Ramos (cell line): ENCODE measurements at regions not wholly inside any gene's neighbourhood (a gene's known extent, or its start where the extent isn't known, plus 50 kb on each side); places are given as distances from the start of the nearest gene placed in this dataset.
"Not testable (repeated sequence)": the region's sequence is repeated elsewhere in the genome, so short reads cannot be mapped to it uniquely, and the experiment has no call there.

ENCODE experiments used
- in situ Hi-C: fragments of 300-500 bp; cut with MboI; formaldehyde crosslinking; loops from one replicate; pipeline ENCODE4 v1.14.3; 2022; ENCODE audit warnings: low sequenced_read_pairs; ENCODE audit not compliant: unreplicated experiment

GRCh38 chr5:60448600-60448999 lies 251.4 kb downstream of the DEPDC1B start:
- in situ Hi-C loops, result no loop called here

GRCh38 chr5:60447488-60447920 lies 252.5 kb downstream of the DEPDC1B start:
- in situ Hi-C loops, result no loop called here

GRCh38 chr5:60446917-60447316 lies 253.0 kb downstream of the DEPDC1B start:
- in situ Hi-C loops, result no loop called here

- in situ Hi-C loops, result no loop called here
These were observed 254.0 kb downstream of the DEPDC1B start for GRCh38 chr5:60445921-60446320.

GRCh38 chr5:60445427-60445826 lies 254.5 kb downstream of the DEPDC1B start:
- in situ Hi-C loops, result no loop called here

GRCh38 chr5:60444661-60445360 lies 255.2 kb downstream of the DEPDC1B start:
- in situ Hi-C loops, result no loop called here

- in situ Hi-C loops, result no loop called here
These were observed 260.4 kb downstream of the DEPDC1B start for GRCh38 chr5:60439552-60439951.

GRCh38 chr5:60437308-60437707 lies 262.7 kb downstream of the DEPDC1B start:
- in situ Hi-C loops, result no loop called here

GRCh38 chr5:60436518-60436917 lies 263.4 kb downstream of the DEPDC1B start:
- in situ Hi-C loops, result no loop called here

- in situ Hi-C loops, result no loop called here
These were observed 264.2 kb downstream of the DEPDC1B start for GRCh38 chr5:60435808-60436207.

GRCh38 chr5:60426189-60426588 lies 273.8 kb downstream of the DEPDC1B start:
- in situ Hi-C loops, result not testable (repeated sequence)

GRCh38 chr5:60420773-60421172 lies 279.2 kb downstream of the DEPDC1B start:
- in situ Hi-C loops, result not testable (repeated sequence)

GRCh38 chr5:60417500-60418181 lies 282.3 kb downstream of the DEPDC1B start:
- in situ Hi-C loops, result no loop called here

- in situ Hi-C loops, result no loop called here
These were observed 284.5 kb downstream of the DEPDC1B start for GRCh38 chr5:60415443-60415842.

- in situ Hi-C loops, result no loop called here
These were observed 289.5 kb downstream of the DEPDC1B start for GRCh38 chr5:60410427-60410826.

- in situ Hi-C loops, result no loop called here
These were observed 295.8 kb downstream of the DEPDC1B start for GRCh38 chr5:60404171-60404570.

GRCh38 chr5:60403343-60404006 lies 296.5 kb downstream of the DEPDC1B start:
- in situ Hi-C loops, result no loop called here

- in situ Hi-C loops, result no loop called here
These were observed 297.7 kb downstream of the DEPDC1B start for GRCh38 chr5:60402161-60402785.

GRCh38 chr5:60401526-60401925 lies 298.4 kb downstream of the DEPDC1B start:
- in situ Hi-C loops, result no loop called here

- in situ Hi-C loops, result no loop called here
These were observed 300.5 kb downstream of the DEPDC1B start for GRCh38 chr5:60399507-60399906.
